Activated T-helper 1 cell treated with anti-CD3 and anti-CD28 coated beads, Interleukin-12 subunit alpha, Interleukin-12 subunit beta, Interleukin-2, Interleukin-4 antibody, amounts not matched to agents 30 ng/mL and 10 ng/mL and 1 ng/mL, durations not matched to agents 14 hours and 24 hours and 36 hours (primary cell): ENCODE measurements at regions not wholly inside any gene's neighbourhood (a gene's known extent, or its start where the extent isn't known, plus 50 kb on each side); places are given as distances from the start of the nearest gene placed in this dataset.
"Not testable (repeated sequence)": the region's sequence is repeated elsewhere in the genome, so short reads cannot be mapped to it uniquely, and the experiment has no call there.

Source experiments
- DNase-seq: peaks from one replicate; pipeline ENCODE4 v3.0.0; 2021; ENCODE audit warnings: low spot score
- H3K27ac Mint-ChIP-seq: one replicate; pipeline ENCODE4 v1.8.0; 2021; ENCODE audit warnings: mild to moderate bottlenecking, mixed read lengths
- H3K27me3 Mint-ChIP-seq: one replicate; pipeline ENCODE4 v1.8.0; 2022; ENCODE audit warnings: mild to moderate bottlenecking, moderate library complexity, mixed read lengths; ENCODE audit not compliant: insufficient read depth
- H3K36me3 Mint-ChIP-seq: one replicate; pipeline ENCODE4 v1.8.0; 2021; ENCODE audit warnings: low read depth, mixed read lengths
- H3K4me1 Mint-ChIP-seq: one replicate; pipeline ENCODE4 v1.8.0; 2021; ENCODE audit warnings: low read depth, mixed read lengths
- H3K4me3 Mint-ChIP-seq: one replicate; pipeline ENCODE4 v1.8.0; 2021; ENCODE audit warnings: mild to moderate bottlenecking, moderate library complexity, mixed read lengths
- H3K9me3 Mint-ChIP-seq: one replicate; pipeline ENCODE4 v1.8.0; 2021; ENCODE audit warnings: mixed read lengths
- intact Hi-C: fragments of 100-400 bp; cut with micrococcal nuclease; formaldehyde crosslinking; loops from one replicate; pipeline ENCODE4 v1.15.1; 2024

- Mint-ChIP-seq H3K27ac (no peak overlapping the region), H3K4me1 (no peaks in the 10 kb centered on the region), H3K36me3 (no peaks in the 10 kb centered on the region), H3K9me3 (no peaks in the 10 kb centered on the region), H3K27me3 (peaks cover 4% of the 10 kb centered on the region), H3K4me3 (no peak overlapping the region)
- intact Hi-C loops = no loop called here
- no peak for DNase-seq
Observed at GRCh38 chr14:96705422-96706092, 91.6 kb upstream of the VRK1 start.

GRCh38 chr14:96706893-96707292, 90.3 kb upstream of the VRK1 start:
- H3K27me3 Mint-ChIP-seq = peaks cover 4% of the 10 kb centered on the region
- no peak overlapping the region for H3K27ac Mint-ChIP-seq
- no peak overlapping the region for H3K4me3 Mint-ChIP-seq
- no peaks in the 10 kb centered on the region for H3K36me3 Mint-ChIP-seq
- no peaks in the 10 kb centered on the region for H3K4me1 Mint-ChIP-seq
- DNase-seq = no peak
- H3K9me3 Mint-ChIP-seq = no peaks in the 10 kb centered on the region
- intact Hi-C loops = no loop called here

- Mint-ChIP-seq H3K4me3 (no peak overlapping the region), H3K27me3 (peaks cover 8% of the 10 kb centered on the region), H3K9me3 (no peaks in the 10 kb centered on the region), H3K4me1 (no peaks in the 10 kb centered on the region), H3K27ac (no peak overlapping the region), H3K36me3 (no peaks in the 10 kb centered on the region)
- no peak for DNase-seq
- intact Hi-C loops = no loop called here
Observed at GRCh38 chr14:96710060-96710666, 87.0 kb upstream of the VRK1 start.

- Mint-ChIP-seq H3K4me3 (no peak overlapping the region), H3K27me3 (peaks cover 8% of the 10 kb centered on the region), H3K27ac (no peak overlapping the region), H3K4me1 (no peaks in the 10 kb centered on the region), H3K9me3 (no peaks in the 10 kb centered on the region), H3K36me3 (no peaks in the 10 kb centered on the region)
- intact Hi-C loops = no loop called here
- DNase-seq = no peak
Observed at GRCh38 chr14:96711559-96712267, 85.5 kb upstream of the VRK1 start.

GRCh38 chr14:96713426-96713825, 83.8 kb upstream of the VRK1 start:
- no peaks in the 10 kb centered on the region for H3K36me3 Mint-ChIP-seq
- no peaks in the 10 kb centered on the region for H3K4me1 Mint-ChIP-seq
- H3K27me3 Mint-ChIP-seq = peaks cover 8% of the 10 kb centered on the region
- intact Hi-C loops = no loop called here
- no peak for DNase-seq
- H3K27ac Mint-ChIP-seq = no peak overlapping the region
- no peaks in the 10 kb centered on the region for H3K9me3 Mint-ChIP-seq
- no peak overlapping the region for H3K4me3 Mint-ChIP-seq

- H3K4me3 Mint-ChIP-seq, DNase-seq: not testable (repeated sequence)
Observed at GRCh38 chr14:96714537-96714936, 82.6 kb upstream of the VRK1 start.

GRCh38 chr14:96717116-96717515, 80.1 kb upstream of the VRK1 start:
- peaks cover 12% of the 10 kb centered on the region for H3K27me3 Mint-ChIP-seq
- H3K4me3 Mint-ChIP-seq = no peak overlapping the region
- no peak for DNase-seq
- H3K9me3 Mint-ChIP-seq = no peaks in the 10 kb centered on the region
- H3K4me1 Mint-ChIP-seq = no peaks in the 10 kb centered on the region
- H3K27ac Mint-ChIP-seq = no peak overlapping the region
- intact Hi-C loops = no loop called here
- no peaks in the 10 kb centered on the region for H3K36me3 Mint-ChIP-seq

More at GRCh38 chr14:96714537-96714936, 82.6 kb upstream of the VRK1 start:
- H3K27ac Mint-ChIP-seq, intact Hi-C loops, H3K36me3 Mint-ChIP-seq, H3K9me3 Mint-ChIP-seq, H3K4me1 Mint-ChIP-seq, H3K27me3 Mint-ChIP-seq: not testable (repeated sequence)

- DNase-seq = no peak
- no peaks in the 10 kb centered on the region for H3K9me3 Mint-ChIP-seq
- H3K4me1 Mint-ChIP-seq = no peaks in the 10 kb centered on the region
- H3K27ac Mint-ChIP-seq = no peak overlapping the region
- no peaks in the 10 kb centered on the region for H3K36me3 Mint-ChIP-seq
- peaks cover 9% of the 10 kb centered on the region for H3K27me3 Mint-ChIP-seq
- intact Hi-C loops = no loop called here
- no peak overlapping the region for H3K4me3 Mint-ChIP-seq
Observed at GRCh38 chr14:96718407-96718806, 78.8 kb upstream of the VRK1 start.

- H3K36me3 Mint-ChIP-seq, H3K27ac Mint-ChIP-seq, H3K27me3 Mint-ChIP-seq, intact Hi-C loops, H3K4me1 Mint-ChIP-seq, H3K4me3 Mint-ChIP-seq, DNase-seq, H3K9me3 Mint-ChIP-seq: not testable (repeated sequence)
Observed at GRCh38 chr14:96720702-96721101, 76.5 kb upstream of the VRK1 start.

GRCh38 chr14:96722736-96723135, 74.4 kb upstream of the VRK1 start:
- H3K4me3 Mint-ChIP-seq = no peak overlapping the region
- H3K9me3 Mint-ChIP-seq = no peaks in the 10 kb centered on the region
- no peak overlapping the region for H3K27ac Mint-ChIP-seq
- DNase-seq = no peak
- H3K27me3 Mint-ChIP-seq = peaks cover 8% of the 10 kb centered on the region
- H3K36me3 Mint-ChIP-seq = no peaks in the 10 kb centered on the region
- intact Hi-C loops = no loop called here
- no peaks in the 10 kb centered on the region for H3K4me1 Mint-ChIP-seq

- Mint-ChIP-seq H3K27me3 (peaks cover 14% of the 10 kb centered on the region), H3K27ac (no peak overlapping the region), H3K4me1 (no peaks in the 10 kb centered on the region), H3K4me3 (no peak overlapping the region), H3K36me3 (no peaks in the 10 kb centered on the region), H3K9me3 (no peaks in the 10 kb centered on the region)
- intact Hi-C loops = no loop called here
- DNase-seq = no peak
Observed at GRCh38 chr14:96723946-96724345, 73.2 kb upstream of the VRK1 start.

GRCh38 chr14:96725232-96725631, 72.0 kb upstream of the VRK1 start:
- peaks cover 13% of the 10 kb centered on the region for H3K27me3 Mint-ChIP-seq
- intact Hi-C loops = no loop called here
- no peaks in the 10 kb centered on the region for H3K36me3 Mint-ChIP-seq
- no peak for DNase-seq
- H3K9me3 Mint-ChIP-seq = no peaks in the 10 kb centered on the region
- H3K4me1 Mint-ChIP-seq = no peaks in the 10 kb centered on the region
- H3K27ac Mint-ChIP-seq = no peak overlapping the region
- no peak overlapping the region for H3K4me3 Mint-ChIP-seq

- H3K27me3 Mint-ChIP-seq = peaks cover 14% of the 10 kb centered on the region
- intact Hi-C loops = no loop called here
- no peak for DNase-seq
- H3K4me1 Mint-ChIP-seq = no peaks in the 10 kb centered on the region
- no peak overlapping the region for H3K27ac Mint-ChIP-seq
- H3K9me3 Mint-ChIP-seq = no peaks in the 10 kb centered on the region
- H3K36me3 Mint-ChIP-seq = no peaks in the 10 kb centered on the region
- H3K4me3 Mint-ChIP-seq = no peak overlapping the region
Observed at GRCh38 chr14:96727073-96727472, 70.1 kb upstream of the VRK1 start.
